ENCODE measurements at regions not wholly inside any gene's neighbourhood (a gene's known extent, or its start where the extent isn't known, plus 50 kb on each side); places are given as distances from the start of the nearest gene placed in this dataset.

- DNase-seq: no peak
These were observed 999.2 kb downstream of the ADGRL3 start for GRCh38 chr4:62199291-62199810.

DNA sequence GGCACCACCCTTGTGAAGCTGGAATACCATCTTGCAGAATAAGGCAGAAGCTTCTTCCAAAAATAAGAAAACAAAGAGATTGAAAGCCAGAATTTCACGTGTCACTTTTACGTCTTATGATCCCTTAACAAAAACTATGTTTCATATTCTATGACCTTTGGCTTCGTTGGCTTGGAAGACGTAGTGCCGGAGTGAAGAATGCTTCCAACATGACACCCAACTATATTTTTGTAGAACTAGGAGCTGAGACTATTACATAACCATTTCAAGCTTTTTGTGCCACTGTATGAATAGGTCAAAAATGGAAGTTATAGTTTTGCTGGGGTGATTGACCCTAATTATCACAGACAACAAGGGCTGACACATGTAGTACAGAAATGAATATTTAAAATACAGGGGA lies 996.2 kb downstream of the ADGRL3 start:
- DNase-seq: no peak

DNA sequence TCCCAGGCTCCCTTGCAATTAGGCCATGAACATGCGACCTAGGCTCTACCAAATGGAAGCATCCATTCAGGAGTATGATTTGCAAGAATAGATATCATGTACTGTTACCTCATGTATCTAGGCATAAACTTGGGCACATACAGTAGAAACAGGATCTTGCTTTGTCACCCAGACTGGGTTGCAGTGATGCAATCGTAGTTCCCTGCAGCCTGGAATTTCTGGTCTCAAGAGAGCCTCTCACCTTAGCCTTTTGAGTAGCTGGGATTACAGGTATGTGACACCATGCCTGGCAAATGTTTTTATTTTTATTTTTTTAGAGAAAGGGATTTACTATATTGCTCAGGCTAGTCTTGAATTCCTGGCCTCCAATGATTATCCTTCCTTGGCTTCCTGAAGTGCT lies 994.2 kb downstream of the ADGRL3 start:
- DNase-seq: no peak

DNA sequence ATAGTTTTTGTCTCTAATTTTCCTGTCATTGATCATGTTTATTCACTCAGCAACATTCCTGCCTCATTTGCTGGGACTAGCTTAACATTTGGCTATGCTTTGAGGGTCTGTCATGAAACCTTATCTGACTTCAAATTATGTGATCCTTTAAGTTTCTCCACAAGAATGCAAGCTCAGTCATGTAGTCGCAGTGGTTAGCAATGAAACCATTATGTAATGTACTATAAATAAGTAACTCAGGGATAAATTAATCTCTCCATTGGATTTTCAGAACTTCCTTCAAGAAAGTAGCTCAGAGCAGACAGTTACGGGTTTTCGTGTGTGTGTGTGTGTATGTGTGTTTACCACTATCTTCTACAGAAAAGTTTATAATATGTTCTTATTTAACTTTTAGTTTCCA lies 993.6 kb downstream of the ADGRL3 start:
- no peak for DNase-seq

- DNase-seq: no peak
These were observed 991.5 kb downstream of the ADGRL3 start for GRCh38 chr4:62191451-62192240.

DNA sequence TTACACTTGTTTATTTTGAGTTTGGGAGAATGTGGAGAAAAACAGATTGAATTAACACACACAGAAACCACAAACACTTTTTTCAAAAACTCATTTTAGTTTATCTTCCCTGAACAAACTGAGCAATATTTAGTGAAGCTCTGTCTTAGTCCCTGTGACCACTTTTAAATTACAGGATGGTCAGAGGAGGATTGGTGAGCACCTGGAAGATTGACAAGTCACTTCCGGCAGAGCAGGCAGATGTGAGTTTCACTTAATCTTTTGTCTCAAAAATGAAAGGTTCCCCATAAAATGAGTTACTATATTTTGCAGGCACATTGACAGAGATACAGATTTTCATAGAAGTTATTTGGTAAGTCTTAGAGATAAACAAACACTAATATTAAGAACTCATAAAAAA lies 970.1 kb downstream of the ADGRL3 start:
- DNase-seq: no peak

DNA sequence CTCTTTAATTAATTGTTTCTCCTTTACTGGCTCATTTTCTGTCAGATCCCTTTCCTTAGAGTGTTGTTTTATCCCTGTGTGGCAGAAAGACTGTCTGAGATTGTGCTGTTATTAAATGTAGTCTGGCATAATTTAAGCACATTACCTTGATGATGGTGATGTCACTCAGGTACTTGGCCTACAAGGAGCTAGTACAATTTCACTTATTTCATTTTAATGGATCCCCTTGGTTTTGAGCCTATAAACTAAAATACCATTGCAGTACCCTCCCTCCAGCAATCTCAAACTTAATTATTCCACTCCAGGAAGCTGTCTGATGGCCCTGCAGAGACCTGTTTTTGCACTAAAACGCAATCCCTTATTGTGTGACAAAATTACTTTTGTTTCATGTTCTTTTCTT lies 968.6 kb downstream of the ADGRL3 start:
- DNase-seq: no peak

- DNase-seq: no peak
These were observed 962.5 kb downstream of the ADGRL3 start for GRCh38 chr4:62162606-62163005.

- no peak for DNase-seq
These were observed 961.3 kb downstream of the ADGRL3 start for GRCh38 chr4:62161446-62161845.

DNA sequence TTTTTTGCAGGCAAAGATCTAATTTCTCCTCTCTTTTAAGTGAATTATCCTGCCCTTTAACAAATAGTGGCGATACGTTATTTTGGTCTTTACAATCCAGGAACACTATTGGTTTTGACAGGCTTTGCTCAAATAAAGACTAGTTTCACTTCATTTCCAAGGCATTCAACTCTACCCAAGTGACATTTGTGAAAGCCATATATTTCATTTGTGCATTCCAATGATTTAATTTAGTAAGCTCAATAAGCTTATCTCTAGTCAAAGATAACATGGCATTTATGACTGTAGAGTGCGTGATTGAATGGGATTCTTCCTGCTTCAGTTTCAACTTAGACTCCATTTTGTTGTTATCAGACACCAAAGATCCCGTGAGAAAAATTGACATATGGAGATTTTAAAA lies 959.8 kb downstream of the ADGRL3 start:
- no peak for DNase-seq

DNA sequence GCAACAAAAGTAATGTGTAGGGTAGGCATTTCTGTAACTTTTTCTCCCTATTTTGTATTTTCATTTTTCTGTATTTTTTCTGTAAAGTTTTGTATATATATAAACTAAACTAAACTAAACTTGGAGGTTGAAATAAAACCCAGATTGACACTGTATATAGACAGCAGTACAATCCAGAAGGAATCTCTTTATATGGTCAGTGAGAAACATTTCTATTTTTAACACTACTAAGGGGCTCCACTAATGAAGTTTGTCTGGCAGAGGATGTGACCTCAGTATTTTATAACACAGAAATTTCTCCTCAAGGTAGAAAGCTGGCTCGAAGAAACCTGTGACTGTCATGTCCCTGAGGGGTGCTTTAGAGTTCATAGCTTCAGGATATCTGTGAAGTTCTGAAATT lies 959.2 kb downstream of the ADGRL3 start:
- no peak for DNase-seq

- no peak for DNase-seq
These were observed 956.1 kb downstream of the ADGRL3 start for GRCh38 chr4:62156205-62156604.

DNA sequence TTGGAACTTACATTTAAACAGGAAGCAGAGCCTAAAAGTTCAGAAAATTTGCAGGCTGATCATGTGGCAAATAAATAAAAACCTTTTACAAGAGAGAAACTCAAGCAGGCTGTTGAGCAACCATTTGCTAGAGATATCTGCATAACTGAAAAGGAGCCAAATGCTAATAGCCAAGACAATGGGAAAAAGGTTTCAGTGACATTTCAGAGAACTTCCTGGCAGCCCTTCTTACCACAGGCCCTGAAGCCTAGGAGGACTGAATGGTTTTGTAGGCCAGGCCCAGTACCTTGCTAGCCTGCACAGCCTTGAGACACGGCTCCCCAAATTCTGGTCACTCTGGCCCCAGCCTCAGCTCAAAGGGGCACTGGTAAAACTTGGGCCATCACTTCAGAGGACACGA lies 945.1 kb downstream of the ADGRL3 start:
- no peak for DNase-seq

GRCh38 chr4:62144431-62144830 lies 944.3 kb downstream of the ADGRL3 start:
- DNase-seq: no peak

DNA sequence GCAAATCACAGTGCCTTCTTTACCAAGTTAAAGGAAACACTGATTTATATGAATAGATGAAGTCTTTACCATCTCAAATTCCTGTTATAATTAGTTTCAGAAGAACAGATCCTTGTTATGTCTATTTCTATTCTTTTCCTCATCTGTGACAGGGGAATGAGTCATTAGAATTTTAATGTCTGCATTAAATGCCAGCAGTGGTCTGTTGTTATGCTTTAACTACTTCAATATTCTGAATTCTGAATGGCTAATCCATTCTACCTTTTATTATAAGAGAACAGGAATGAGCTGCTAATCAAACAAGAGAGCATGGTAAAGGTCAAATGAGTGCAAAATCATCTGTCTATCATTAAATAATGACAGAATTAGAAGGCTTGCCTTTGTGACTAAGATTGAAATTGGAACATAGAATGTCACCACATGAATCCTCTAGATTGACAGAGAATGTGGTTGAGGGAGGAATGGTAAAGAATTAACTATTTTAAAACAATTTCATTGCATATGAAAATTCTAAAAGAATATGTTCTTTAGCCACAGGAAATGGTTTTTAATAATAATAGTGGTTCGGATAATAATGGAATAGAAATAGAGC lies 935.5 kb downstream of the ADGRL3 start:
- no peak for DNase-seq

DNA sequence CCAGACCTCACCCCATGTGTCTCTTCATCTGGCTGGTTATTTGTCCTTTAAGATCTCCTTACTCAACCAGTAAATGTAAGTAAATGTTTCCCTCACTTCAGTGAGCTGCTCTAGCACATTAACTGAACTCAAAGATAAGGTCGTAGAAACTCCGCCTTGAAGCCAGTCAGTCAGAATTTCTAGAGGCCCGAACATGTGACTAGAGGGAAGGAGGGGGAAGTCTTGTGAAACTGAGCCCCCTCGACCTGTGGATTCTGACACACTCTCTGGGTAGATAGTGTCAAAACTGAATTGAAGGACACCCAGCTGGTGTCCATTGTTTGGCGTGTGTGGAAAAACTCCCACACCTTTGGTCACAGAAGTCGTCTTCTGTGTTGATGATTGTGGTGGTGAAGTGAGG lies 933.9 kb downstream of the ADGRL3 start:
- DNase-seq: no peak

GRCh38 chr4:62133101-62133897 lies 933.2 kb downstream of the ADGRL3 start:
- DNase-seq: no peak

- no peak for DNase-seq
These were observed 930.9 kb downstream of the ADGRL3 start for GRCh38 chr4:62131049-62131448.

DNA sequence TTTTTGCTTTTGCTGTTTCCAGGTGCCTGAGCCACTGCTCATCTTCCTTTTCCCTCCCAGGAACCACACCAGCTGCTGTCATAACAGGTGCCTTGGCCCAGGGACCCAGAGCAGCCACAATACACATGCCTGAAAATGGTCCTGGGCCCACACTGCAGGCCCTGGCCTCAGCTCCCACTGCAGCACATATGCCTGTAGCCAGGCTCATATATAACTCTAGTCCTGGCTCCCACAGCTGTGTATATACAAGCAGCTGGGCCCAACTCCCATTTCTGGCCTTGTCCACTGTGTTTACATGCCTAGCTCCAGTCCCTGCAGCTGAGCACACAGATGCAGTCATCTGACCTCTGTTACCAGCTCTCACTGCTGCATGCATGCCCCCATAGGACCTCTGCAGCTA lies 930.5 kb downstream of the ADGRL3 start:
- DNase-seq: no peak

GRCh38 chr4:62130230-62130629 lies 930.1 kb downstream of the ADGRL3 start:
- DNase-seq: no peak

Measured in activated T-cell treated with anti-CD3 and anti-CD28 coated beads for 4 hours (primary cell).